HG03039 (cell line): ENCODE measurements at regions not wholly inside any gene's neighbourhood (a gene's known extent, or its start where the extent isn't known, plus 50 kb on each side); places are given as distances from the start of the nearest gene placed in this dataset.

Experiments
- ATAC-seq: cut with Tn5 transposase; IDR thresholded peaks from one replicate; pipeline ENCODE4 v1.9.1; 2021; ENCODE audit warnings: mild to moderate bottlenecking, moderate library complexity; ENCODE audit not compliant: unreplicated experiment

GRCh38 chr6:98274691-98275090, 559.7 kb upstream of the POU3F2 start:
- ATAC-seq: no peak

DNA sequence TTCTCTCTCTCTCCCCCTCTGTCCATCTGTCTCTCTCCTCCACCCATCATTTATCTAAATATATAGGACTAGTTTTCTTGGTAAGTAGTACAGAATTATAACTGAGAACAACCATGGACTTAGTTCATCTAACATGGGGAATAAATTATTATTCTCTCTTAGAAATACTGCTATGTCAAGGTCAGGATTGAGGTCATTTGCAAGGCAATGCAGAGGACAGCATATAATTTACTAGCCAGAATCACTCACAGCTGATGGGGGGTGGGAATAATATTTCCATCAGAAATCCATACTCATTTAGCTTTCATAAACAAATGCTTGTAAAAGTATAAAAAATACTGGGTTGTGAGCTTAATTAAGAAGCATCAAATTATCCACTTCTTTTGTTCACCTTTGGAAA, 553.9 kb upstream of the POU3F2 start:
- no peak for ATAC-seq

DNA sequence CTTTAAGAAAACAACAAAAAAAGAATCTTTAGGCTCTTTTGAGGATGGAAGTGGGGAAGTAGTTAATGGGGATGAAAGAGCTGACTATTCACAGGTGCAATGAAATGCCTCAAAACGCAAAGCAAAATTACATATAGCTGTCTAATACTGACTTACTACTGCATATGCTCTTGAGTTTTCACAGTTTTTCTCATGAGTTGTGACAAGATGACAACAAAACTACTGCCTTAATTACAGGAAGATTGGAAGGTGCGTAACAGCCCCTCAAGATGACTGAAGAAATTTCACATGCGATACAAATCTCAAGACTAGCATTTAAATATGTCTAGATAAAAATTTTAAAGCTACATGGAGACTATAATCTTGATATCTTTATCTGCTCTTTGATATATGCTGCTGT, 547.8 kb upstream of the POU3F2 start:
- ATAC-seq: no peak

- no peak for ATAC-seq
Measured at GRCh38 chr6:98287876-98288275, 546.5 kb upstream of the POU3F2 start.

GRCh38 chr6:98292810-98293209, 541.6 kb upstream of the POU3F2 start:
- ATAC-seq: no peak

- ATAC-seq: no peak
Measured at GRCh38 chr6:98295515-98296175, 538.7 kb upstream of the POU3F2 start.

DNA sequence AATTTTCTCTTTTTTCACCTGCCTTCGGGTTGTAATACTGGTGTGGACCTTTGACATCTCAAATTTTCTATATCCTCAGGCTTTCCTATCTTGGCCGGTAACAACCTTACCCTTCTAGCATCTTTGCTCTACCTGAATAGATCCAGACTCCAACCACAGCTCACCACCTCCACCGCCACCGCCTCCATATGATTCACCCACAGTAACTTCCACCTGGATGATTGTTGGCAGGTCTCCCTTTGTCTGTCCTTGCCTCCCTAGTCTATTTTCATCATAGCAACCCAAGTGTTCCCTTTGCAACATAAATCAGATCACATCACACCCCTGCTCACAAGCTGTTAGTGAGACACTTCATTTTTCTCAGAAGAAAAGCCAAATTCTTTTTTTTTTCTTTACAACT, 525.8 kb upstream of the POU3F2 start:
- no peak for ATAC-seq

- no peak for ATAC-seq
Measured at GRCh38 chr6:98310443-98310842, 523.9 kb upstream of the POU3F2 start.

GRCh38 chr6:98323605-98324004, 510.8 kb upstream of the POU3F2 start:
- ATAC-seq: peak; percentile 90

DNA sequence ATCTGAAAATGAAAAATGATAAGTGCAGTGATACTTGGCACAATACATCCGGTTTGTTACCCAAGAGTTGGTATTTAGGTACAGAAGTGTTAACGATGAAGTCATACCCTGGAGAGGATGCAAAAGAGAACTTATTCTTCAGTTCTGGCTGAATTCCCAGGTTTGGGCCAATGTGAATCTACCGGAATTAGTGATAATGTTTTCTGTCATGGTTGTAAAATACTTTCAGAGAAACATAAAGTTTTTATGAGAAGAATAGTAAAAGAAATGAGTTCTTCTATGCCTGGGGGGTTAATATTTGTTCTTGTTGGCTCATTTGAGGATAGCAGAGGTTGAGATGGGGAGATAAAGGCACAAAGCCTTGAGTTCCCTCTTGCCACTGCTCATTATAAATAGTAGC, 509.9 kb upstream of the POU3F2 start:
- no peak for ATAC-seq

DNA sequence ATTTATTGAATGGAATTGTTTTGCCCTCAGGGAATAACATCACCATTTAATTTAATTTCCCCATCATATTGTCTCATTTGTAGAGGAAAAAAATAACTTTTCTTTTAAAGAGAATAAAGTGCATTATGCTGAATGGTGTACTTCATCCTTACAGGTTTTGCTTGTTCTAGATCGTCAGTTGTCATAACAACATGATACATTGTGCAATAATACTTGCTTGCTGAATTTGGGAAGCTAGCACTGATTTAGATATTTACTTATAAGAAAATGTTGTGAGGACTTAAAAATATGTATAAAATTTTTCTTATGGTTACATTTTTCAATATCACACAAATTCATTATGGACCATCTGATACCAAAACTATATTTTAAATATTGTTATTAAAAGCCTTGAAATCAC, 509.0 kb upstream of the POU3F2 start:
- no peak for ATAC-seq

DNA sequence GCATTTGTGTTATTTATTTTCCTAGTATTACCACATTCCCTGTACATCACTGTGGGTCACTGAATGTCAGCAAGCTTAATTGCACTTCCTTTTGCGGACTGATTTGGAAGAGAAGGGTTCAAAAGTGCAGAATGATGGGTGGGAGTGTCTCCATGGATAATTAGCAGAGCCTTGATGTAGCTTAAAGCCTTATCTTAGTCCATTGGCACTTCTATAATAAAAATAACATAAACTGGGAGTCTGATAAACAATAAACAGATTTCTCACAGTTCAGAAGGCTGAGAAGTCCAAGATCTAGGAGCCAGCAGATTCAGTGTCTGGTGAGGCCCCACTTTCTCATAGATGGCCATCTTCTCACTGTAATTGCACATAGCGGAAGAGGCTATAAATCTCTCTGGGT, 501.1 kb upstream of the POU3F2 start:
- ATAC-seq: no peak

- ATAC-seq: no peak
Measured at GRCh38 chr6:98335594-98335993, 498.8 kb upstream of the POU3F2 start.

GRCh38 chr6:98339506-98339905, 494.9 kb upstream of the POU3F2 start:
- ATAC-seq: no peak

DNA sequence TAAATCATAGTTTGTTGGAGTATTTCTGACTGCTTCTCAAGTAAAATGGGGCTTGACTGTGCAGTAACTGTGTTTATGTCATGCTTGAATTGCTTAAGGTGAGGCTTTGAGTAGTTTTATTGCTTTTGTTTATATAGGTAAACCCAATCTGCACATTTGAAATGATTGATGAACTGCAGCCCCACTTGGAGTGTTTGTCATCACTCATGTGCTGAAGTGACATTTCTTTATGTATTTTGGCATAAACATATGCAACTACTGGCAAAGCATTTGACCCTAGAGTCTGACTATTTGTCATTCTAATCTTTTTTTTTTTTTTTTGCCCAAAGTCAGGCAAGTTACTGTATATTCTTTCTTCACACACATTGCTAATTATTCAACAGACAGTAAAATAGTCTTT, 491.4 kb upstream of the POU3F2 start:
- ATAC-seq: no peak

DNA sequence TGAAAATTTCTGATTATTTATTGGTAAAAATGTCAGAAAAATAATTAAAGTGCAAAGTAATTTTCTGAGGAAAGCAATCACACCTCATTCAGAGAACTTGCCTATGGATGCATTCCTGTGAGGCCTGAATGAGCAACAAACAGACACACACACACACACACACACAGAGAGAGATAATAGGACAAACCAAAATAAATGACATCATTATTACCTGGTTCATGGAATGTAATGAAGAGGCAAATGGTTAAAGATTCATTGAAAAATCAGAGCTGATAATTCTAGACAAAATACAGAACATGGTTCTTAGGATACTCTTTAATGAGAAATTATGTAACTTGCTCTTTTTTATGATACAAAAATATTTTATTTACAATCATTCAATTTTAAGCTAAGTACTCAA, 490.6 kb upstream of the POU3F2 start:
- no peak for ATAC-seq

DNA sequence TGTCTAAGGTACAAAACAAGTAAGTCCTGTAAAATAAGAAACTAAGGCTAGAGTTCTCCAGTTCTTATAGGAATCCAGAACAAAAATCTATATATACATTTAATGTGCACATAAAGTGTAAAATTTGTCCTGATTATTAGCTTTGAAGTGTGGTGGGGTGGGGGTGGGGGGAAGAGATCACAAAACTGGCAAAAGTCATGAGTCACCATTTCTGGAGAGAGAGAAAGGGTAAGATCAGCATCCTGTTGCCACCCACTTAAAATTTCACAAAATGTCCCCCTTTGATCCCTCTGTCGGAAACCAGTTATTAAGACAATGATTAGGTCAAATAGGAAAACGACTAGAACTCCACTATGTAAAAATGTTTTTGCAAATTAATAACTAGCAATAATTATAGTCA, 482.0 kb upstream of the POU3F2 start:
- ATAC-seq: no peak

DNA sequence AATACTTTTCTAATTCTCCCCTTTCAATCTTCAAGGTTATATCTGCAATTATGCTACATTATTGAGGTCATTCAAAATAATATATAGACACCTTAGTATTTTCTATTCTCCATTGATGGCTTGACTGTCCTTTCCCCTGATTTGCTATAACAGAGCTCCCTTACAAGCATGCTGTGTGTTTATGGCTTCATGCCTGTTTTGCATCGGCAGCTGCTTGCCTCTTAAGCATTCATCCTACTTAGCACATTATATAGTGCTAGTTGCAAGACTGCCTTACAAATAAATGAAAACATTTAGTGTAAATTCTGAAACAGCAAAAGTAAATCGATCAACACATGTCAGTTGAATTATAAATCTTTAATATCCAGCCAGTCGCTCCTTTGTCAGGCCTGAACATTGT, 476.2 kb upstream of the POU3F2 start:
- no peak for ATAC-seq

DNA sequence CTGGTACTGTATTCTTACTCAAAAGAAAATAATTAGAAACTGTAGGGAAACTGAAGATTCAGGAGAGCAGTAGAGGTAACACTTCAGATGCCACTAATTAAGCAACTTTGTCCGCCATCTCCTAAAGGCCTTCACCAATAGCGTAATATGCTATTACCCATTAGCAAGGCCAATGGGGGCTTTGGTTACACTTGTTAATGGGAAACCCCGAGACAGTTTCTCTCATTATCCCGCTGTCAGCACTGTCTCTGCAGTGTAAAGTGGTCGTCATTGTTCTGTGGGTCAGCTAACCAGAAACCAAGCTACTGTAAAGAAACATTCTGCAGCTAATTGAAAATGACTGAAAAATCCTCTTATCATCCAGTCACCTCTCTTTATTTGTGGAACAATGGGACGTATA, 468.0 kb upstream of the POU3F2 start:
- ATAC-seq: no peak

- ATAC-seq: no peak
Measured at GRCh38 chr6:98380589-98380988, 453.8 kb upstream of the POU3F2 start.

GRCh38 chr6:98382246-98382645, 452.1 kb upstream of the POU3F2 start:
- ATAC-seq: no peak

DNA sequence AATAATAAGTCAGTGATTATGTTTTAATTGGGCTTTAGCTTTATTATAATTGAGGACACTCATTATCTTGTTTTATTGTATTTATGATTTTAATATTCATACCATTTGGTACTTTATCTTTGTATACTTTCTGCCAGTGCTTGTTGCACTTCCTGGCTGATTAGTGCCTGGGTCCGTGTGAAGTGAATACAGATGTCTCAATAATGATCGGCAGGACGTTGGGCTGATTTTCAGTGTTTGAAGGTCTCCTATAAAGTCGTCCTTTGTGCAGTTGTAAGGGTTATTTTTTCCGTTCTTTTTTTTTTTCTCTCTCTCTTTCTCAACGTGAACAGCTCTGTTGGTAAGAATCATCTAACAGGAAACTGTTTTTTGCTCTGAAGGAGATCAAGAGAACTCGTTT, 450.0 kb upstream of the POU3F2 start:
- ATAC-seq: no peak

GRCh38 chr6:98384801-98385200, 449.6 kb upstream of the POU3F2 start:
- ATAC-seq: no peak
